ENCODE measurements at regions not wholly inside any gene's neighbourhood (a gene's known extent, or its start where the extent isn't known, plus 50 kb on each side); places are given as distances from the start of the nearest gene placed in this dataset.

DNA sequence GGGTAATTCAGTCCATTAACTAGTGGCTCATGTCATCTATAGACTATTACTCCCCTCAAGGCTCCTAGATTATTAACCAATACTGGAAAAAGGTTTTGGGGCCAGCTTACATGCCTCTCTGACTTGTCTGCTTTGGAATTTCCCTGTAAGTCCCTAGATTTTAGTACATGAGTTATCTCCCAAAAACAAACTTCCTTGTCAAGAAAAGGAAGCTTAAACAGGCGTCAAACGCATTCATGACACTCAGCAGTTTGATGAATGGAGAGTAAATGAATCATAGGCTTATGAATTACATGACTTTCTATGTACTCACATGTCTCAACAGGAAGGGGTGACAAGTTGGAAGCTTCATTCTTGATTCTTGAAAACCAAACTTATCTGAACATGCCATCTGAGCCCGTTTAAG, 70.8 kb downstream of the BLID start:
- H3K9me2 ChIP-seq (replicated peaks; ENCODE audit: insufficient read depth, low read length): no peaks in the 10 kb centered on the region
- no peaks in the 10 kb centered on the region for H3K27me3 ChIP-seq (replicated peaks; ENCODE audit: insufficient read depth, low read length)
- H3K36me3 ChIP-seq (replicated peaks; ENCODE audit: insufficient read depth, low read length): no peaks in the 10 kb centered on the region
- no peak for DNase-seq
- no peaks in the 10 kb centered on the region for H4K20me1 ChIP-seq (ENCODE audit: insufficient read depth, low read length)
- no peak overlapping the region for H2AFZ ChIP-seq (ENCODE audit: low read length)
- TF ChIP-seq EZH2phosphoT487 (IDR thresholded peaks at IDR 0.05; ENCODE audit: low read length): no peak
- TF ChIP-seq EZH2 (optimal IDR thresholded peaks at IDR 0.05; ENCODE audit: low read depth, low read length): no peak
- no peak for TF ChIP-seq CTCF (IDR thresholded peaks at IDR 0.05; ENCODE audit: low read length)
- H3K4me2 ChIP-seq (ENCODE audit: low read depth, low read length): no peak overlapping the region
- no peaks in the 10 kb centered on the region for H3F3A ChIP-seq (ENCODE audit: insufficient read depth, low read length)
- H3K27ac ChIP-seq (ENCODE audit: low read length): no peak overlapping the region
- H3K9me3 ChIP-seq (replicated peaks; ENCODE audit: insufficient read depth, low read length): no peaks in the 10 kb centered on the region
- no peak overlapping the region for H3K4me3 ChIP-seq (ENCODE audit: low read length)
- no peaks in the 10 kb centered on the region for H3K4me1 ChIP-seq (ENCODE audit: low read length)
- H3K9ac ChIP-seq (ENCODE audit: low read length): no peak overlapping the region
- no peaks in the 10 kb centered on the region for H3K79me2 ChIP-seq (ENCODE audit: low read length)

DNA sequence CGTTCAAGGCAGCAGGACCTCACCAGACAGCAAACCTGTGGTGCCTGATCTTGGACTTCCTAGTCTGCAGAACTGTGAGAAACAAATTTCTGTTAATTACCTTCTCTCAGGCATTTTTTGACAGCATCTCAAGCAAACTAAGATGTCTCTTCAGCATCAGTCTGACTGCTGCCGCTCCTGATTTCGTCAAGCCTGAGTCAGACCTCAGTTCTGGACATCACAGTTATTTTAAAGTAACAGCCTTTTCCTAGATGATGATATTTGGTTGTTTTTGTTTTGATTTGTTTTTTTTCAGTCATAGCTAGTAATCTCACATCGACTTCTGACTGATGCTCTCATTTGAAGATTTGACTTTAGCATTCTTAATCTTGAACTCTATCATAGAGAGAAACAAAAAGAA, 71.9 kb downstream of the BLID start:
- no peak overlapping the region for H2AFZ ChIP-seq (ENCODE audit: low read length)
- no peak overlapping the region for H3K4me2 ChIP-seq (ENCODE audit: low read depth, low read length)
- no peaks in the 10 kb centered on the region for H3K4me1 ChIP-seq (ENCODE audit: low read length)
- H3K9me2 ChIP-seq (replicated peaks; ENCODE audit: insufficient read depth, low read length): no peaks in the 10 kb centered on the region
- no peak overlapping the region for H3K4me3 ChIP-seq (ENCODE audit: low read length)
- H3K9ac ChIP-seq (ENCODE audit: low read length): no peak overlapping the region
- H3K36me3 ChIP-seq (replicated peaks; ENCODE audit: insufficient read depth, low read length): no peaks in the 10 kb centered on the region
- no peak for DNase-seq
- H3K27me3 ChIP-seq (replicated peaks; ENCODE audit: insufficient read depth, low read length): no peaks in the 10 kb centered on the region
- no peaks in the 10 kb centered on the region for H3K79me2 ChIP-seq (ENCODE audit: low read length)
- no peak overlapping the region for H3K27ac ChIP-seq (ENCODE audit: low read length)
- H3F3A ChIP-seq (ENCODE audit: insufficient read depth, low read length): no peaks in the 10 kb centered on the region
- TF ChIP-seq EZH2 (optimal IDR thresholded peaks at IDR 0.05; ENCODE audit: low read depth, low read length) (no peak), EZH2phosphoT487 (IDR thresholded peaks at IDR 0.05; ENCODE audit: low read length) (no peak), CTCF (IDR thresholded peaks at IDR 0.05; ENCODE audit: low read length) (no peak)
- no peaks in the 10 kb centered on the region for H3K9me3 ChIP-seq (replicated peaks; ENCODE audit: insufficient read depth, low read length)
- H4K20me1 ChIP-seq (ENCODE audit: insufficient read depth, low read length): no peaks in the 10 kb centered on the region

DNA sequence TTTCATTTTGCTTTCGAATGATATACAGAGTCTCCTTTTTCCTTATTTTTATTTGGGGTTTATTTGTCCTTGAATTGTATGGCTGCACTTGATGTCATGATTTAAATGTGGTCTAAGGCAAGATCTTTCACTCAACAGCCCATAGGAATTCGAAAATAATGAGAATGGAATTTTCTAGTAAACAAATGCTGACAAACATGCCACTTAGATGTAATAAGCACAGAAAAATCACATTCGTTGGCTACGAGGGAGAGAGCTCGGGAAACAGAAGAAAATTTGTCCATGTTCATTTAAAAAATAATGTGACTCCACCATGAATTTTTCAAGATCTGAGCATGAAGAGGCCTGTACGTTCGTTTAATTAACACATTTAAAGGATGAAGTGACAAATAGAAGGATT, 73.0 kb downstream of the BLID start:
- Histone ChIP-seq H3K9me3 (replicated peaks; ENCODE audit: insufficient read depth, low read length) (no peaks in the 10 kb centered on the region), H3K4me2 (ENCODE audit: low read depth, low read length) (no peak overlapping the region), H3K27me3 (replicated peaks; ENCODE audit: insufficient read depth, low read length) (no peaks in the 10 kb centered on the region), H3F3A (ENCODE audit: insufficient read depth, low read length) (no peaks in the 10 kb centered on the region), H3K36me3 (replicated peaks; ENCODE audit: insufficient read depth, low read length) (no peaks in the 10 kb centered on the region), H2AFZ (ENCODE audit: low read length) (no peak overlapping the region), H3K27ac (ENCODE audit: low read length) (no peak overlapping the region), H3K9me2 (replicated peaks; ENCODE audit: insufficient read depth, low read length) (no peaks in the 10 kb centered on the region), H3K4me1 (ENCODE audit: low read length) (no peaks in the 10 kb centered on the region), H3K4me3 (ENCODE audit: low read length) (no peak overlapping the region), H3K9ac (ENCODE audit: low read length) (no peak overlapping the region), H4K20me1 (ENCODE audit: insufficient read depth, low read length) (no peaks in the 10 kb centered on the region), H3K79me2 (ENCODE audit: low read length) (no peaks in the 10 kb centered on the region)
- TF ChIP-seq CTCF (IDR thresholded peaks at IDR 0.05; ENCODE audit: low read length) (no peak), EZH2 (optimal IDR thresholded peaks at IDR 0.05; ENCODE audit: low read depth, low read length) (no peak), EZH2phosphoT487 (IDR thresholded peaks at IDR 0.05; ENCODE audit: low read length) (no peak)
- no peak for DNase-seq
